H1 (cell line): ENCODE measurements at regions not wholly inside any gene's neighbourhood (a gene's known extent, or its start where the extent isn't known, plus 50 kb on each side); places are given as distances from the start of the nearest gene placed in this dataset.

Experiments
- CTCF ChIA-PET: fragments of 300-600 bp; sonication (Branson Sonifier 250); formaldehyde crosslinking; loops from one replicate; lab custom pipeline; 2021; ENCODE audit not compliant: partially characterized antibody; lab: Charles Lee
- POLR2A ChIA-PET: fragments of 300-600 bp; sonication (Branson Sonifier 250); formaldehyde crosslinking; loops from one replicate; lab custom pipeline; 2021; ENCODE audit warnings: inconsistent platforms; ENCODE audit not compliant: partially characterized antibody; lab: Charles Lee
- DNase-seq, 2 experiments: peaks; one replicate each; pipeline versions ENCODE4 v3.0.0 to v3.0.0-alpha.2; 2010 to 2022; ENCODE audit warnings: low spot score in 2 of 2, low read depth in 1 of 2, mixed read lengths in 1 of 2
- FAIRE-seq: peaks from 2 replicates; lab custom pipeline; 2011; peaks lifted over from hg19 to GRCh38; lab: Jason Lieb, UNC
- H2AFZ ChIP-seq: 2 replicates; pipeline ENCODE4 v1.8.1; 2012; ENCODE audit warnings: low read length, inconsistent platforms
- H2AK5ac ChIP-seq: 2 replicates; pipeline ENCODE4 v1.6.1; 2013; ENCODE audit warnings: low read depth, low read length
- H2BK120ac ChIP-seq: replicated peaks from 2 replicates; pipeline ENCODE3; 2013; ENCODE audit warnings: low read depth, low read length, inconsistent platforms
- H2BK12ac ChIP-seq: 2 replicates; pipeline ENCODE4 v1.6.1; 2013; ENCODE audit warnings: low read depth, low read length
- H2BK15ac ChIP-seq: 2 replicates; pipeline ENCODE4 v1.6.1; 2013; ENCODE audit warnings: low read length
- H2BK20ac ChIP-seq: 2 replicates; pipeline ENCODE4 v1.6.1; 2013; ENCODE audit warnings: low read length
- H2BK5ac ChIP-seq: 2 replicates; pipeline ENCODE4 v1.6.1; 2013; ENCODE audit warnings: low read depth, low read length
- H3K14ac ChIP-seq: 2 replicates; pipeline ENCODE4 v1.6.1; 2013; ENCODE audit warnings: inconsistent platforms; ENCODE audit not compliant: insufficient read length
- H3K18ac ChIP-seq: 2 replicates; pipeline ENCODE4 v1.6.1; 2013; ENCODE audit warnings: low read length; ENCODE audit errors: extremely low read depth
- H3K23ac ChIP-seq: 2 replicates; pipeline ENCODE4 v1.6.1; 2013; ENCODE audit warnings: inconsistent platforms; ENCODE audit not compliant: insufficient read length
- H3K23me2 ChIP-seq: 2 replicates; pipeline ENCODE4 v1.6.1; 2013; ENCODE audit warnings: low read depth, low read length
- H3K27ac ChIP-seq: 2 replicates; pipeline ENCODE4 v1.6.1; 2011; ENCODE audit warnings: low read depth, low read length, inconsistent platforms
- H3K27me3 ChIP-seq, 4 experiments: replicated peaks in 1 of 4; 1 replicate in 1 of 4; 2 replicates in 3 of 4; pipeline versions ENCODE4 v1.6.1 to v1.8.1; 2011 to 2013; ENCODE audit warnings: low read length in 3 of 4, mild to moderate bottlenecking in 3 of 4, inconsistent platforms in 2 of 4, mixed read lengths in 2 of 4, moderate library complexity in 1 of 4; ENCODE audit not compliant: control insufficient read depth in 3 of 4, insufficient read depth in 3 of 4; ENCODE audit errors: extremely low read depth in 1 of 4
- H3K36me3 ChIP-seq, 4 experiments: 2 replicates each; pipeline versions ENCODE4 v1.6.1 to v1.8.1; 2011 to 2013; ENCODE audit warnings: mild to moderate bottlenecking in 4 of 4, low read length in 3 of 4, moderate library complexity in 2 of 4, control low read depth in 1 of 4, inconsistent platforms in 1 of 4; ENCODE audit not compliant: insufficient read depth in 4 of 4, control insufficient read depth in 2 of 4
- H3K4ac ChIP-seq: replicated peaks from 2 replicates; pipeline ENCODE3; 2013; ENCODE audit warnings: low read length, low read depth, mixed read lengths, inconsistent platforms; ENCODE audit not compliant: insufficient read length
- H3K4me1 ChIP-seq, 4 experiments: replicated peaks in 1 of 4; 1 replicate in 1 of 4; 2 replicates in 3 of 4; pipeline versions ENCODE4 v1.6.1 to v1.8.1; 2011 to 2013; ENCODE audit warnings: low read length in 3 of 4, inconsistent platforms in 2 of 4, mixed read lengths in 1 of 4; ENCODE audit not compliant: insufficient read depth in 4 of 4, control insufficient read depth in 3 of 4
- H3K4me2 ChIP-seq, 2 experiments: 2 replicates each; pipeline versions ENCODE4 v1.6.1 to v1.8.1; 2011 to 2013; ENCODE audit warnings: low read depth in 2 of 2, low read length in 2 of 2, control low read depth in 1 of 2, inconsistent platforms in 1 of 2, mild to moderate bottlenecking in 1 of 2; ENCODE audit not compliant: insufficient read depth in 1 of 2
- H3K4me3 ChIP-seq, 4 experiments: fragments of 200-600, 300-600 bp in 1 of 4; sonication (generic), shearing (Covaris generic), sonication (Bioruptor Twin) in 1 of 4; 2 replicates each; pipeline versions ENCODE4 v1.5.1 to v1.8.1; 2011 to 2016; ENCODE audit warnings: low read length in 4 of 4, low read depth in 3 of 4, control low read depth in 2 of 4, inconsistent platforms in 2 of 4, mild to moderate bottlenecking in 2 of 4, mixed read lengths in 1 of 4, moderate library complexity in 1 of 4; ENCODE audit not compliant: insufficient read depth in 2 of 4; ENCODE audit errors: extremely low read depth in 1 of 4
- H3K56ac ChIP-seq: replicated peaks from 2 replicates; pipeline ENCODE3; 2013; ENCODE audit warnings: low read depth, mild to moderate bottlenecking, mixed read lengths, low read length, inconsistent platforms; ENCODE audit not compliant: insufficient read length
- H3K79me1 ChIP-seq: 2 replicates; pipeline ENCODE4 v1.6.1; 2013; ENCODE audit warnings: low read depth, low read length, control low read depth
- H3K79me2 ChIP-seq, 2 experiments: 2 replicates each; pipeline versions ENCODE4 v1.6.1 to v1.8.1; 2012 to 2013; ENCODE audit warnings: low read length in 2 of 2, mild to moderate bottlenecking in 2 of 2, inconsistent platforms in 1 of 2; ENCODE audit not compliant: insufficient read depth in 2 of 2, control insufficient read depth in 1 of 2
- H3K9ac ChIP-seq, 4 experiments: replicated peaks in 1 of 4; 1 replicate in 1 of 4; 2 replicates in 3 of 4; pipeline versions ENCODE4 v1.6.1 to v1.8.1; 2011 to 2013; ENCODE audit warnings: low read depth in 3 of 4, low read length in 3 of 4, control low read depth in 2 of 4, mild to moderate bottlenecking in 2 of 4, moderate library complexity in 2 of 4, inconsistent platforms in 1 of 4; ENCODE audit errors: extremely low read depth in 1 of 4
- H3K9me3 ChIP-seq, 2 experiments: 2 replicates each; pipeline versions ENCODE4 v1.6.1 to v1.8.1; 2012 to 2013; ENCODE audit warnings: mild to moderate bottlenecking in 2 of 2, moderate library complexity in 2 of 2, control low read depth in 1 of 2, inconsistent platforms in 1 of 2, low read depth in 1 of 2, low read length in 1 of 2, mixed read lengths in 1 of 2; ENCODE audit not compliant: insufficient read depth in 2 of 2
- H4K20me1 ChIP-seq, 2 experiments: replicated peaks in 1 of 2; 2 replicates each; pipeline versions ENCODE3 to v1.8.1; 2011 to 2013; ENCODE audit warnings: inconsistent platforms in 2 of 2, low read length in 2 of 2, mild to moderate bottlenecking in 1 of 2; ENCODE audit not compliant: insufficient read depth in 2 of 2, control insufficient read depth in 1 of 2
- H4K5ac ChIP-seq: 2 replicates; pipeline ENCODE4 v1.6.1; 2013; ENCODE audit warnings: low read length, low read depth, mixed read lengths, inconsistent platforms; ENCODE audit not compliant: insufficient read length
- H4K8ac ChIP-seq: 2 replicates; pipeline ENCODE4 v1.8.0; 2013; ENCODE audit warnings: mild to moderate bottlenecking, moderate library complexity, low read length, inconsistent platforms; ENCODE audit not compliant: insufficient read depth; ENCODE audit errors: extremely low read depth
- H4K91ac ChIP-seq: replicated peaks from 2 replicates; pipeline ENCODE3; 2013; ENCODE audit warnings: low read length, mixed read lengths, inconsistent platforms; ENCODE audit not compliant: insufficient read length
- CHD1 ChIP-seq: IDR thresholded peaks from 2 replicates; pipeline ENCODE4 v1.6.1; 2012; ENCODE audit warnings: low read depth, low read length, improper control_type of control experiment
- JUN ChIP-seq: IDR thresholded peaks from 2 replicates; pipeline ENCODE4 v1.6.1; 2011; ENCODE audit warnings: low read depth, mild to moderate bottlenecking, improper control_type of control experiment, low read length
- KDM4A ChIP-seq: IDR thresholded peaks from one replicate; pipeline ENCODE4 v1.7.1; 2012; ENCODE audit warnings: low read depth, mild to moderate bottlenecking, moderate library complexity, low read length, inconsistent platforms; ENCODE audit not compliant: severe bottlenecking
- KDM5A ChIP-seq: fragments of 200-600 bp; IDR thresholded peaks from 2 replicates; pipeline ENCODE4 v1.7.1; 2012; ENCODE audit warnings: mild to moderate bottlenecking, low read length, inconsistent platforms, mixed read lengths
- POLR2AphosphoS5 ChIP-seq: IDR thresholded peaks from 2 replicates; pipeline ENCODE4 v1.6.1; 2011; ENCODE audit warnings: low read depth, low read length
- RXRA ChIP-seq: IDR thresholded peaks from 2 replicates; pipeline ENCODE4 v1.6.1; 2011; ENCODE audit warnings: low read depth, mild to moderate bottlenecking, low read length, moderate library complexity; ENCODE audit not compliant: insufficient read depth
- SIRT6 ChIP-seq: IDR thresholded peaks from one replicate; pipeline ENCODE4 v1.7.1; 2012; ENCODE audit warnings: low read length, inconsistent platforms
- SIX5 ChIP-seq: IDR thresholded peaks from 2 replicates; pipeline ENCODE4 v1.6.1; 2011; ENCODE audit warnings: mild to moderate bottlenecking, low read depth, low read length
- TAF1 ChIP-seq: IDR thresholded peaks from 2 replicates; pipeline ENCODE4 v1.6.1; 2011; ENCODE audit warnings: mild to moderate bottlenecking, low read depth, low read length
- ZNF274 ChIP-seq: IDR thresholded peaks from 2 replicates; pipeline ENCODE4 v1.7.0; 2012; ENCODE audit warnings: low read length, borderline replicate concordance; ENCODE audit errors: extremely low read depth

GRCh38 chr18:25493401-25493800 is 141.4 kb upstream of the ZNF521 start:
- H3K9ac ChIP-seq, result no peak overlapping the region
- H4K20me1 ChIP-seq, result no peaks in the 10 kb centered on the region
- H3K79me1 ChIP-seq, result no peaks in the 10 kb centered on the region
- no peaks in the 10 kb centered on the region for H3K79me2 ChIP-seq
- ChIA-PET CTCF (interaction anchor here (0.6 kb wide), 1 partner anchor 382 kb away, joined by 3 read pairs; no protein-coding TSS in a partner anchor), POLR2A (no interaction called here)
- no peak overlapping the region for H4K91ac ChIP-seq
- no peak overlapping the region for H2AFZ ChIP-seq
- no peak overlapping the region for H2BK12ac ChIP-seq
- FAIRE-seq (no peak), DNase-seq (no peak)
- H2BK20ac ChIP-seq, result no peak overlapping the region
- no peak overlapping the region for H4K8ac ChIP-seq
- H3K9me3 ChIP-seq, result no peaks in the 10 kb centered on the region
- no peaks in the 10 kb centered on the region for H3K4me1 ChIP-seq
- H3K14ac ChIP-seq, result no peak overlapping the region
- H4K5ac ChIP-seq, result no peak overlapping the region
- H3K4me2 ChIP-seq, result no peak overlapping the region
- no peak overlapping the region for H2BK15ac ChIP-seq
- no peak overlapping the region for H3K56ac ChIP-seq
- no peak overlapping the region for H3K18ac ChIP-seq
- H2AK5ac ChIP-seq, result no peak overlapping the region
- no peak overlapping the region for H3K23ac ChIP-seq
- no peak overlapping the region for H3K27ac ChIP-seq
- no peaks in the 10 kb centered on the region for H3K23me2 ChIP-seq
- H2BK5ac ChIP-seq, result no peak overlapping the region
- H3K4me3 ChIP-seq, result no peak overlapping the region
- H3K4ac ChIP-seq, result no peak overlapping the region
- H2BK120ac ChIP-seq, result no peak overlapping the region
- H3K36me3 ChIP-seq, result no peaks in the 10 kb centered on the region
- no peaks in the 10 kb centered on the region for H3K27me3 ChIP-seq
- TF ChIP-seq TAF1, result no peak
- no peak for TF ChIP-seq CHD1
- no peak for TF ChIP-seq RXRA
- TF ChIP-seq SIX5, result no peak
- TF ChIP-seq POLR2AphosphoS5, result no peak
- TF ChIP-seq KDM5A, result no peak
- no peak for TF ChIP-seq KDM4A
- no peak for TF ChIP-seq JUN
- no peak for TF ChIP-seq ZNF274
- TF ChIP-seq SIRT6, result no peak
